Lower lobe of right lung (tissue), 2 donors: ENCODE measurements at regions not wholly inside any gene's neighbourhood (a gene's known extent, or its start where the extent isn't known, plus 50 kb on each side); places are given as distances from the start of the nearest gene placed in this dataset.

Experiments used
- ATAC-seq, 2 donors: fragments of 200-7000 bp; cut with Tn5 transposase; one replicate each; pipeline ENCODE4 v1.9.1; 2020 to 2022; ENCODE audit warnings: mild to moderate bottlenecking in 2 of 2, moderate library complexity in 2 of 2
- DNase-seq: peaks from one replicate; pipeline ENCODE4 v3.0.0-alpha.2; 2020
- H3K27ac ChIP-seq: fragments of 200-600 bp; one replicate; pipeline ENCODE4 v1.8.0; 2022
- H3K27me3 ChIP-seq: fragments of 200-600 bp; one replicate; pipeline ENCODE4 v1.8.0; 2022; ENCODE audit warnings: low read depth
- H3K36me3 ChIP-seq: fragments of 200-600 bp; one replicate; pipeline ENCODE4 v1.8.0; 2022; ENCODE audit warnings: mild to moderate bottlenecking
- H3K4me1 ChIP-seq: fragments of 200-600 bp; one replicate; pipeline ENCODE4 v1.8.0; 2022
- H3K4me3 ChIP-seq: fragments of 200-600 bp; one replicate; pipeline ENCODE4 v1.8.0; 2022; ENCODE audit warnings: mild to moderate bottlenecking
- H3K9me3 ChIP-seq: fragments of 200-600 bp; one replicate; pipeline ENCODE4 v1.8.0; 2022
- intact Hi-C: fragments of 100-400 bp; cut with DNase I; formaldehyde crosslinking; loops from one replicate; pipeline ENCODE4 v1.11.0; 2022
- TF ChIP-seq, protein P1 (sequence below): fragments of 200-600 bp; IDR thresholded peaks from one replicate; pipeline ENCODE4 v1.8.0; 2022; ENCODE audit warnings: antibody characterized with exemption, mild to moderate bottlenecking
- donor health status: DM: no; HTN: yes; CAD: no; lungs with severe emphysema.

DNA sequence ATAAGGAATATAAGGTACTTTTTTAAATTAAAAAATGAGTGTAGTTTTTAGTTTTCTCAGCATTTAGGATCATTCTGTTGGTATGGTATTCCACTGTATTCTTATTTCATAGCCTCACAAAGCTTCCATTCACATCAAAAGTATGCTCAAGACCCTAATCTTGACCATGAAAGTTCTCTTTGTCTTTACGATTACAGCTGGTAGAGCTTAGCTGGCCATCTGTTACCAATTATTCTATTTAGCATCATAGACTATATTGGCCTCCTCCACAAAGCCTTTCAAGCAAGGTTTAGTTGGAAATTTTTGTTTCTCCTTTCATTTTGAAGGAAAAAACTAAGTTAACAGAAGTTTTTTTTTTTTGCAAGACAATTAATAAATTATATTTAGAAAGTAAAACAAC, 245.1 kb downstream of the KCTD12 start:
- H3K27me3 ChIP-seq: no peaks in the 10 kb centered on the region
- DNase-seq: no peak
- H3K27ac ChIP-seq: no peak overlapping the region
- H3K9me3 ChIP-seq: no peaks in the 10 kb centered on the region
- H3K4me1 ChIP-seq: no peaks in the 10 kb centered on the region
- TF ChIP-seq, protein P1, sequence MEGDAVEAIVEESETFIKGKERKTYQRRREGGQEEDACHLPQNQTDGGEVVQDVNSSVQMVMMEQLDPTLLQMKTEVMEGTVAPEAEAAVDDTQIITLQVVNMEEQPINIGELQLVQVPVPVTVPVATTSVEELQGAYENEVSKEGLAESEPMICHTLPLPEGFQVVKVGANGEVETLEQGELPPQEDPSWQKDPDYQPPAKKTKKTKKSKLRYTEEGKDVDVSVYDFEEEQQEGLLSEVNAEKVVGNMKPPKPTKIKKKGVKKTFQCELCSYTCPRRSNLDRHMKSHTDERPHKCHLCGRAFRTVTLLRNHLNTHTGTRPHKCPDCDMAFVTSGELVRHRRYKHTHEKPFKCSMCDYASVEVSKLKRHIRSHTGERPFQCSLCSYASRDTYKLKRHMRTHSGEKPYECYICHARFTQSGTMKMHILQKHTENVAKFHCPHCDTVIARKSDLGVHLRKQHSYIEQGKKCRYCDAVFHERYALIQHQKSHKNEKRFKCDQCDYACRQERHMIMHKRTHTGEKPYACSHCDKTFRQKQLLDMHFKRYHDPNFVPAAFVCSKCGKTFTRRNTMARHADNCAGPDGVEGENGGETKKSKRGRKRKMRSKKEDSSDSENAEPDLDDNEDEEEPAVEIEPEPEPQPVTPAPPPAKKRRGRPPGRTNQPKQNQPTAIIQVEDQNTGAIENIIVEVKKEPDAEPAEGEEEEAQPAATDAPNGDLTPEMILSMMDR: no peak
- H3K4me3 ChIP-seq: no peak overlapping the region
- intact Hi-C loops: no loop called here
- no peaks in the 10 kb centered on the region for H3K36me3 ChIP-seq
- ATAC-seq: no peak

DNA sequence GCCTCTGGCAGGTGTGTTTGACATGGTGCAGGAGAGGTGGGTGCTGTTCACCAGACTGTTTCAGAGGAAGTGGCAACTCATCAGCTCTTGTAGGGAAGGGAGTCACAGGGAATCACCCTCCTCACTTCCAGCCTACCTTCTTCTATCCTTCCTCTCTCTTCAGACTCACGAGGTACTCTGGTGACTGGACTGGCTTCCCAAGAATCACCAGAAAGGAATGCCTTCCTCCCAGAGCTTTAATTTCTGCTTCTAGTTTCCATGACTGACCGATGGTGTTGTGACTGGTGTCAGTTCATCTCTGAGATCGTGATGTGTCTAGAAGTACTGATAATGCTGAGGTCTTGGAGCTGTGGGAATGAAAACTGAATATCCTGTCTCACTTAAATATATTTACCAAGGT, 247.3 kb downstream of the KCTD12 start:
- Histone ChIP-seq H3K9me3 (no peaks in the 10 kb centered on the region), H3K36me3 (no peaks in the 10 kb centered on the region), H3K27ac (no peak overlapping the region), H3K4me1 (no peaks in the 10 kb centered on the region), H3K4me3 (no peak overlapping the region), H3K27me3 (no peaks in the 10 kb centered on the region)
- TF ChIP-seq, protein P1: no peak
- DNase-seq (no peak), ATAC-seq (no peak)
- intact Hi-C loops: no loop called here

DNA sequence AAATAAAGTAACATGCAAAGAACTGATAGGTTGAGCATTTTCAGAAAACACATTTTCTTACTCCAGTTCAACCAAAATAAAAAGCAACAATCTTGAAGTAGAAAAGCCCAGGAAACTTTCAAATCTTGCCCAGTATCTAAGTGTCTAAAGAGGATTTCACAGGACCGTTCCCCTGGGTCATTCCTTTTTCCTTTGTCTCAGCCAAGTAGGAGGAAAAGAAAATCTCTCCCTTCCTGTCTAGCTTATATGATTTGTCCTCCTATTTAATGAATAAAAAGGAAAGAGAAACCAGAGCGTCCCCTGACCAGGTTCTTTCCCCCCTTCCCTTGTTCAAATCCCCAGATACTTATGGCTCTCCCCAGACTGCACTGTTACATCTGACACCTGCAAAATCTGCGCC, 248.0 kb downstream of the KCTD12 start:
- no peaks in the 10 kb centered on the region for H3K27me3 ChIP-seq
- no peak overlapping the region for H3K27ac ChIP-seq
- intact Hi-C loops: no loop called here
- ATAC-seq (no peak), DNase-seq (no peak)
- H3K4me1 ChIP-seq: no peaks in the 10 kb centered on the region
- no peaks in the 10 kb centered on the region for H3K9me3 ChIP-seq
- no peak overlapping the region for H3K4me3 ChIP-seq
- TF ChIP-seq, protein P1: no peak
- no peaks in the 10 kb centered on the region for H3K36me3 ChIP-seq

DNA sequence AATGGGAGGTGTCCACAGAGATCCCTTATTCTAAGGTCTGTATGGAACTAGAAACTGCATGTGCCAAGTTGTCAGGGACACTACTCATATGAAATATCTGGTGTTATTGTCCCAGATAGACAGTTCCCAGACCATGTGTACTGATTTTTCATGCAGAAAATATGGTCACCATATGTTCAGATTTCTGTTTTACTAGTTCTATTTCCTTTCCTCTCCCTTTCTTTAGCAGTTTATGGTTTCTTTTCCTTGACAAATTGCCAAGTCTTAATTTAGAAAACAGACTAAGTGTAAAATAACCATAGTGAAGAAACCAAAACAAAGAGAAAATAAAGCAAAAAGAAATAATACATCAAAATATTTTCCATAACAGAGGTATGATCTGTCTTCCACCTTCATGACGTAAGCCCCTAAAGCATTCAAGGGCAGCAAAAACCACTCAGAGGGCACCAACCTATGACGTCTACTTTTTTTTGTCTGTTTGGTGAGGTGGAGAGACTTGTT, 248.5 kb downstream of the KCTD12 start:
- H3K4me3 ChIP-seq: no peak overlapping the region
- H3K36me3 ChIP-seq: no peaks in the 10 kb centered on the region
- DNase-seq (no peak), ATAC-seq (no peak)
- no peak overlapping the region for H3K27ac ChIP-seq
- intact Hi-C loops: no loop called here
- no peaks in the 10 kb centered on the region for H3K9me3 ChIP-seq
- no peaks in the 10 kb centered on the region for H3K4me1 ChIP-seq
- H3K27me3 ChIP-seq: no peaks in the 10 kb centered on the region
- TF ChIP-seq, protein P1: no peak

DNA sequence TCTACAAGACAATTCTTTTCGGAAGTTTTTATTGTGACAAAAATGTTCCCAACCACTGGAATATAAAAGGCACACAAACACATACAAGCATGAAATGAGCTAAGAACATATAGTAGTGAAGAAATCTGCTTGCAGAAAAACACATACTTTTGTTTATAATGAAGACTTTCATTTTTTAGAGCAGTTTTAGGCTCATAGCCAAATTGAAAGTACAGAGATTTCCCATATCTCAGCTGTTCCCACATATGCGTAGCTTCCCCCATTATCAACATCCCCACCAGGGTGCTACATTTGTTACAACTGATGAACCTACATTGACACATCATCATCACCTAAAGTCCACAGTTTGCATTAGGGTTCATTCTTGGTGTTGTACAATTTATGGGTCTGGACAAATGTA, 249.4 kb downstream of the KCTD12 start:
- Histone ChIP-seq H3K4me3 (no peak overlapping the region), H3K9me3 (no peaks in the 10 kb centered on the region), H3K36me3 (no peaks in the 10 kb centered on the region), H3K27ac (no peak overlapping the region), H3K27me3 (no peaks in the 10 kb centered on the region), H3K4me1 (no peaks in the 10 kb centered on the region)
- intact Hi-C loops: no loop called here
- TF ChIP-seq, protein P1: no peak
- ATAC-seq: no peak
- no peak for DNase-seq
